ENCODE measurements at regions not wholly inside any gene's neighbourhood (a gene's known extent, or its start where the extent isn't known, plus 50 kb on each side); places are given as distances from the start of the nearest gene placed in this dataset.

- no peak for DNase-seq (ENCODE audit: low read depth)
Observed at GRCh38 chr10:131710142-131710861, 190.5 kb upstream of the PPP2R2D start.

GRCh38 chr10:131722121-131722520 lies 178.7 kb upstream of the PPP2R2D start:
- no peak for DNase-seq (ENCODE audit: low read depth)

GRCh38 chr10:131722525-131723264 lies 178.1 kb upstream of the PPP2R2D start:
- no peak for DNase-seq (ENCODE audit: low read depth)

DNA sequence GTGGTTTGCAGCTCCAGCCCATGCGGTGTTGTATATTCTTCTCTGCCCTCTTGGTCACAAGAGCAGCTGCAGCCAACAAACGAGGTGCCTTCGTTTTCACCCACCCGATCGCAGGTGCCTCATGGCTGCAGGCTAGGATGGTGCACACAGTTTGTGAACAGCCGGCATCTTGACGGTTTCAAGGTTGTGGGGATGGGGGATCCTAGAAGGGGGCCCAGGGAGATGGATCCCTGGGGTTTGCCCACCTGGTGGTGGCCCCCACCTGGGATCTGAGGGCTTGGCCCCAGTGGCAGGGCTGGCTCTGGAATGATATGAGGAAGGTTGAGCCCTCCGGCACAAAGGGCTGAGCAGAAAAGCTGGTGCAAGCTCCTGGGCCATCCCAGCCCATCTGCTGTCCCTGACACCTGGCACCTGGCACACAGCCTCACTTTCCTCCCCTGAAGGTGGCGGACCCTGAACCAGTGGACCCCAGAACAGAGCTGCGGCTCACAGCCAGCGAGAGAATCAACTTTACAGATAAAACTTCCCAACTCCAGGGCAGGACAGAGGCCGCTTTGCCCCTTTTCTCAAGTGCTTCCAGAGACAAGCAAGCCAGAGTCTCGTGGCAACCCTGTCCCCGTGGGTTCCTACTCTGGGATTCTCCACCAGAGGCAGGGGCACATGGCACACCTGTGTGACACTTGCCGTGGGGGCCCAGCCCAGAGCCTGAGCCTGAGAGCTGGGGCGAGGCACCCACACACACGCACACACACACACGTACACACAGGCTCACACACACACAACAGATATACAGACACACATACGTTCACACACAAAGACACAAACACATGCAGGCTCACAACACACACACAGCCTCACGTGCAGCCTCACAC lies 177.3 kb upstream of the PPP2R2D start:
- no peak for DNase-seq (ENCODE audit: low read depth)

DNA sequence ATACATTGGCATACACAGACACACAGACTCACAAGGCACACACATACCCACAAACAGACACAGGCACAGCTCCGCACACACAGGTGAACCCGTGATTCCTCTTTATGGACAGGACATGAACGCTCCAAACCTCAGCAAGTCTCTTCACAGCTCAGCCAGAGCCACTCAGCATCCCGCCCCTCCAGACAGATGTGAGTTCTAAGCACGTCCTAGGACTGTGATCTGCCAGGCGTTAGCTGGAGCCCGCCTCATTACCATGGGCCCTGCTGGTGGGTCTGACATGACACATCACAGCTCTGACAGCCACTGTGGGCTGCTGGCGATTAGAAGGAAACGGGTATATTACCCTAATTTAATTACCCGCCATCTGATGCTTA lies 176.7 kb upstream of the PPP2R2D start:
- DNase-seq (ENCODE audit: low read depth) = no peak

DNA sequence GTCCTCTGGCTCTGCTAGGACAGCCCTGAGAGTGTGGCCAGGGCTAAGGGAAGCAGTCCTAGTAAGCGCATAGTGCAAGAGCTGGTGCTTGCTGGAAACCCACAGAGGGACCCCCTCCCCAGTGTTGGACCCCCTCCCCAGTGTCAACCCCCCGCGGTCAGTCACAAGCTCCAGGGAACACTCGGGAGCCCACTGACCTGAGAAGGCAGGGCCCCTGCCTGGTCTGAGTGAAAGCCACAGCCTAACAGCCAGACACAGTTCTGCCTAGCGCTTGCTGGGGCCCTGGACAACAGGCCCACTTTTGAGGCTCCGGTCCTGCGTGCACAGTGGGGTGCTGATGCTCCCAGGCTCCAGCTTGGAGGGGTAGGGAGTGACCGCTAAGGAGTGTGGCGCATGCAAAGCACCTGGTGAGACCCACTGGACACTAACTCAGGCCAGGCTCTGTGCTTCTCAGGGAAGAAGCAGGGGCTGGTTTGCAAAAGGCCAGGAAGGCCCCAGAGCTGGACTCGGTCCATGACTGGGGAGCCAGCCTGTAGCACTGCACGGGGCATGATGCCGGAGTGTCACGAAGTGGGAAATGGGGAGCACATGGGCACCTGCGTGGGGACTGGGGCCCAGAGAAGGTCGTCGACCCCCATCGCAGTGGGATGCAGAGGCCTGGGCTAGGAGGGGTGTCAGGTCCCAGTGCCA lies 175.8 kb upstream of the PPP2R2D start:
- DNase-seq (ENCODE audit: low read depth) = no peak

- no peak for DNase-seq (ENCODE audit: low read depth)
Observed at GRCh38 chr10:131725581-131726069, 175.2 kb upstream of the PPP2R2D start.

DNA sequence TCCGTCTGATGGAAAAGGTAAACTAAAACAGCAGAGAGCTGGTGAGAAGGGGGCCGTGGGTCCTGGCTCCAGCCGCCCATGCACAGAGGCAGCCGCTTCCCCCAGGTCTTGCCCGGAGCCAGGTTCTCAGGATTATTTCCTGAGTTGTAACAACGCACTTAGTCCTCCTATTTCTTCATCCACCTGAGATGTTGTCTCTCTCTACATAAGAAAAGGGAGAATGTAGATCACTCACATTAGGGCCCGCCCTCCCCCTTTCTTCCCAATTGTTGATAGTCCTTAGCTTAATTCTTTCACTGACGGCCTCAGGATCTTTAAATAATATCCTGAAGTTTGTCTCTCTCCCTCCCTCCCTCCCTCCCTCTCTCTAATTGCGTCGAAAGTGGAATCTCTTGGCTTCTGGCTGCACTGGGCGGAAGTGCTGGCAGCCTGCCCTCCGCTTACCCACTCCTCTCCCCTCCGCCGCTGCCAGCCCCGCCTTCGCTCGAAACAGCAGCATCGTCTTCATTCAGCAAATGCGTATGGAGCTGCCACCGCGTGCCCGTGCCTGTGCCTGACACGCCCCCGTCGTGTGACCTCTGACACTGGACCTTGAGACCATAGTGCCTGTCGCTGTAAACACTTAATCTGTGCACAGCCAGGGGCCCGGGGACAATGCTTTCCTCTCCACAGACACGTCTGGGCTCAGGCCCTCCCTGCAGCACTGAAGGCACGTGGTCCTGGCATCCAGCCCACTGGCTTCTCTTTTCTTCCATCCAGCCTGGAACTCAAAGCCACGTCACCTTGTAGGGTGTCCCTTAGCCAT lies 174.5 kb upstream of the PPP2R2D start:
- no peak for DNase-seq (ENCODE audit: low read depth)

DNA sequence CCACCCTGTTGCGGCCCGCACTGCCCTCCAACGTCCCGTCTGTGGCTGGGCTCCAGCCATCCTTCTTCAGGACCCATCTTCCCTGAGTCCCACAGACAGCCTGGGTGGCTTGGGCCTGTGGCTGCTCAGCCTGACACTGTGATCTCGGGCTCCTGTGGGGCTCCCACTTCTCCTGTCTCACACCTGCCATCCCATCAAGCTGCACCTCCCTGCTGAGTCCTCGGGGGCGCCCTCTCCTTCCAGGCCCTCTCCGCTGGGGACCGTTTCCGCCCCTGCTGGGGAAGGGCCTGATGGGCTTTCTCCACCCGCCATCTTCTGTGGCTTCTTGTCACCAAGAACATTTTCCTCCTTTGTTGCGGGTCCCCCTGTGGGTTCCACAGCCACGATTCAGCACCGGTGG lies 173.8 kb upstream of the PPP2R2D start:
- no peak for DNase-seq (ENCODE audit: low read depth)

DNA sequence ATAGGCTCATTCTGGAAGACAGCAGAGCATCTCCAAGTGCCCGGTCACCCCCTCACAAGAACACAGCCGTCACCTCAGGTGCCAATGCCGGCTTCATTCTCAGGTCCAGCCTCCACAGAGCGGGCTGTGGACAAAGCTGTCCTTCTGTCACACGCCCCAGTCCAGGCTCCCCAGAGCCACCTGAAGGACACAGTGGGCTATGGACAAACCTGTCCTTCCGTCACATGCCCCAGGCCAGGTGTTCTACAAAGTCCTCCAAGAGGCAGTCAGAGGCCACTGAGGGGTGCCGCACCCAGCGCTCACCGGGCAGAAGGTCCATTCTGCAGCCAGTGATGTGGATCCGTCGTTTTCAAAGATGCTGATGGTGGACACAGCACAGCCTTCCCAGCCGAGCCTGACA lies 173.2 kb upstream of the PPP2R2D start:
- DNase-seq (ENCODE audit: low read depth) = no peak

- no peak for DNase-seq (ENCODE audit: low read depth)
Observed at GRCh38 chr10:131728286-131729228, 172.3 kb upstream of the PPP2R2D start.

DNA sequence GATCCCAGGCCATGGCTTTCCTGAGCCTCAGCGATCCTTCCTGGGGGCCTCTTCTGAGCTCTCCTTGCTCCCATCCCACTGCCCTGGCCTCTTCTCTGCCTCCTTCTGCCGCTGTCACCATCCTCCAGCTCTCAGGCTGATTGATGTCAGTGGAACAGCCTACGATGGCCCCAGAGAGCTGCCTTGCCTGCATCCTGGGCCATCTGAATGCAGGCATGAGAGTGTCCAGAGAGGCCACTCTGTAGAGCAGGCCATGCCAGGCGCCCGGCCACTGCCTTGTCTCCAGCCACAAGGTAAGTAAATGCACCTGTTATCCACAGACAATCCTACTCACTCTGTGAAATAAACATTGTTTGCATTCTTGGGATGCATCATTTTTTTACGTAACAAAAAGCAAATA lies 171.4 kb upstream of the PPP2R2D start:
- DNase-seq (ENCODE audit: low read depth) = no peak

- DNase-seq (ENCODE audit: low read depth) = no peak
Observed at GRCh38 chr10:131729938-131730660, 170.7 kb upstream of the PPP2R2D start.

DNA sequence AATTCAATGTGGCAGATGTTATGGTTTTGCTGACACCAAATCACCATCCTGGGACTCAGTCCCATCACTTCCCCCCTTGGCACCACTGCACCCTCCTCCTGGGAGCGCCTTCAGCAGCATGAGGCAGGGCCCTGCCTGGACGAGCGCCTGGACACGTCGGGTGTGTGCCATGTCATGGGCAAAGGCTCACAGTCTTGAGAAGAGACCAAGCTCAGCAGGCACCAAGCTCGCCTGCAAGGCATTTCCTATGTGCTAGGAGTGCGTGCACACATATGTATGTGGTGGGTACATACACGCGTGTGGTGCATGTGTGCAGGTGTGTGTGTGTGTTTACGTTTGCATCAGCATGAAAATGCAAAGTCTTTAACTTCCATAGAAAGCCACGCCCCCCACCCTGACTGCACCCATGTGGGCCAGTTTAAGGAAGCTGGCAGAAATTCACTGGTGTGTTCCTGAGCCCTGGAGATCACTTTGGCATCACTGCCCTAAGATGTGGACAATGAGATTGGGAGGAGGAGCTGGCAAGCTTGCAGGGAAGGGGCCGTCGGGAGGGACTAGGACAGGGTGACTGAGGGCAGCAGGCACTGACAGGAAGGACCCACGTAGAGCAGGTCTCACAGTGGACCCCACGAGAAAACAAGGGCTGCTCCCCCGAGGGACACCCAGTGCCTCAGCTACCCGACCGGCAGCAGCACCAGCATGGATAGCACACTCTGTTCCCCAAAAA lies 169.9 kb upstream of the PPP2R2D start:
- DNase-seq (ENCODE audit: low read depth) = no peak

GRCh38 chr10:131731780-131732630 lies 168.8 kb upstream of the PPP2R2D start:
- no peak for DNase-seq (ENCODE audit: low read depth)

DNA sequence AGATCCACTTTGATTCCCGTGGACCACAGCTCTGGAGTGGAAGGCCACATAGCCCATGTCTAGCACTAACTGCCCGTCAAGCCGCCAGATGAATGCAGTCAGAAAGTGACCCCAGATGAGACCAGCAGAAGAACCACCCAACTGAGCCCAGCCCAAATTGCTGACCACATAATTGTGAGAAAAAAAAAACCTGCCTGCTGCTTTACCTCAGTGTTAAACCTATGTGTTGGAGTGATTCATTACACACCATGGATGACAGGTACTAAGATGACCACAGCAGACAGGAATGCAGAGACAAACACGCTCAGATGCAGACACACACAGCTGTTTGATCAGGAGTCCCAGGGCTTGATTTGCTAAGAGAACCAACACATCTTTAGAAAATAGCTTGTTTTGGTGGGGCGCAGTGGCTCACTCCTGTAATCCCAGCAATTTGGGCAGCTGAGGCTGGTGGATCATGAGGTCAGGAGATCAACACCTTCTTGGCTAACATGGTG lies 168.1 kb upstream of the PPP2R2D start:
- DNase-seq (ENCODE audit: low read depth) = no peak

DNA sequence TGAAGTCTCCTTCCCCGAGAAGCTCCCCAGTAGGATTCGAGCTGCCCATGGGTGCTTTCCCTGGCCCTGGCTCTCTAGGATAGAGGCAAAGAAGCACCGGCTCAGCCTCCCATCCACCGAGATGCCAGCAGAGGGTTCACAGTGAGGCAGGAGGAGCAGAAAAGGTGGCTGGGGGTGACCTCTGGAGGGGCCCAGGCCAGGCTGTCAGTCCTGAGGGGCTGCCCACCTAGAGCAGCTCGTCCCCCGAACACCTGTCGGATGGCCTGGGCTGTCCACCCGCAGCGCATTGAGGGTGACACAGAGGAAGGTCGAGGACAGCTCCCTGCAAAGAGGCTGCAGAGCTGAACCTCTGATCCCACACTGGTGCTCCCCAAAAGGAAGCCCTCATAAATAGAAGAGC lies 167.2 kb upstream of the PPP2R2D start:
- no peak for DNase-seq (ENCODE audit: low read depth)

- no peak for DNase-seq (ENCODE audit: low read depth)
Observed at GRCh38 chr10:131735577-131735976, 165.2 kb upstream of the PPP2R2D start.

All from HS-5 (cell line).